GM23338 (cell line): ENCODE measurements at regions not wholly inside any gene's neighbourhood (a gene's known extent, or its start where the extent isn't known, plus 50 kb on each side); places are given as distances from the start of the nearest gene placed in this dataset.
A peak's percentile ranks its signal among the peaks of the same experiment; 100 is the strongest.

Experiments used
- ATAC-seq: fragments of 200-7000 bp; cut with Tn5 transposase; 3 replicates; pipeline ENCODE4 v1.9.1; 2020
- DNase-seq: peaks from one replicate; pipeline ENCODE4 v3.0.0-alpha.2; 2015; ENCODE audit warnings: low spot score
- H2AFZ ChIP-seq: fragments of 200-600 bp; sonication (generic); 2 replicates; pipeline ENCODE4 v1.8.0; 2016; ENCODE audit warnings: antibody characterized with exemption, mild to moderate bottlenecking, moderate library complexity
- H3F3A ChIP-seq: fragments of 200-600 bp; sonication (generic); replicated peaks from 2 replicates; pipeline ENCODE4 v1.8.0; 2017; ENCODE audit warnings: antibody characterized with exemption, mixed run types, low read depth
- H3K27ac ChIP-seq: fragments of 200-600 bp; sonication (generic); 2 replicates; pipeline ENCODE4 v1.6.1; 2016; ENCODE audit warnings: low read depth
- H3K27me3 ChIP-seq: fragments of 200-600 bp; sonication (generic); 2 replicates; pipeline ENCODE4 v1.8.0; 2016; ENCODE audit warnings: mild to moderate bottlenecking, mixed run types, moderate library complexity; ENCODE audit not compliant: insufficient read depth
- H3K36me3 ChIP-seq: fragments of 200-600 bp; sonication (generic); 2 replicates; pipeline ENCODE4 v1.8.0; 2016; ENCODE audit warnings: mild to moderate bottlenecking; ENCODE audit not compliant: insufficient read depth
- H3K4me1 ChIP-seq: fragments of 200-600 bp; sonication (generic); 2 replicates; pipeline ENCODE4 v1.8.0; 2016; ENCODE audit warnings: mild to moderate bottlenecking, moderate library complexity; ENCODE audit not compliant: insufficient read depth
- H3K4me2 ChIP-seq: fragments of 200-600 bp; sonication (generic); 2 replicates; pipeline ENCODE4 v1.7.1; 2017; ENCODE audit warnings: mixed run types
- H3K4me3 ChIP-seq: fragments of 200-600 bp; sonication (generic); 2 replicates; pipeline ENCODE4 v1.6.1; 2016; ENCODE audit warnings: mixed run types
- H3K79me2 ChIP-seq: fragments of 200-600 bp; sonication (generic); replicated peaks from 2 replicates; pipeline ENCODE4 v1.8.0; 2017; ENCODE audit warnings: mild to moderate bottlenecking; ENCODE audit not compliant: insufficient read depth
- H3K9me2 ChIP-seq: fragments of 200-600 bp; sonication (generic); 2 replicates; pipeline ENCODE4 v1.8.0; 2017; ENCODE audit not compliant: insufficient read depth
- H4K20me1 ChIP-seq: fragments of 200-600 bp; sonication (generic); replicated peaks from 2 replicates; pipeline ENCODE4 v1.8.0; 2017; ENCODE audit warnings: mild to moderate bottlenecking; ENCODE audit not compliant: insufficient read depth
- H3K27ac Mint-ChIP-seq: 2 replicates; pipeline ENCODE4 v1.8.0; 2020; ENCODE audit warnings: inconsistent platforms, mild to moderate bottlenecking, moderate library complexity, mixed read lengths
- H3K27me3 Mint-ChIP-seq: 3 replicates; pipeline ENCODE4 v1.8.0; 2022; ENCODE audit warnings: low read depth, mild to moderate bottlenecking, moderate library complexity, mixed read lengths, inconsistent platforms; ENCODE audit not compliant: insufficient read depth, poor library complexity
- H3K36me3 Mint-ChIP-seq: 3 replicates; pipeline ENCODE4 v1.8.0; 2021; ENCODE audit warnings: low read depth, mild to moderate bottlenecking, inconsistent platforms, moderate library complexity, mixed read lengths
- H3K4me1 Mint-ChIP-seq: 3 replicates; pipeline ENCODE4 v1.8.0; 2020; ENCODE audit warnings: mild to moderate bottlenecking, inconsistent platforms, mixed read lengths
- H3K4me3 Mint-ChIP-seq: 3 replicates; pipeline ENCODE4 v1.8.0; 2021; ENCODE audit warnings: moderate library complexity, mild to moderate bottlenecking, inconsistent platforms, mixed read lengths
- H3K9me3 Mint-ChIP-seq: 3 replicates; pipeline ENCODE4 v1.8.0; 2020; ENCODE audit warnings: moderate library complexity, mild to moderate bottlenecking, inconsistent platforms, mixed read lengths
- CTCF ChIP-seq, 2 experiments: fragments of 200-600 bp in 1 of 2; sonication (generic) in 1 of 2; conservative IDR thresholded peaks; 2 replicates each; pipeline versions ENCODE4 v1.5.1 to v1.6.1; 2016 to 2017; ENCODE audit warnings: antibody characterized with exemption in 2 of 2, low read depth in 2 of 2, mild to moderate bottlenecking in 2 of 2, moderate library complexity in 1 of 2
- JUNB ChIP-seq: IDR thresholded peaks from one replicate; pipeline ENCODE4 v1.6.1; 2016; ENCODE audit warnings: antibody characterized with exemption; ENCODE audit not compliant: unreplicated experiment
- REST ChIP-seq: IDR thresholded peaks from one replicate; pipeline ENCODE4 v1.6.1; 2018; ENCODE audit warnings: antibody characterized with exemption; ENCODE audit not compliant: unreplicated experiment
- STAT1 ChIP-seq: IDR thresholded peaks from one replicate; pipeline ENCODE4 v1.6.1; 2016; ENCODE audit warnings: antibody characterized with exemption; ENCODE audit not compliant: unreplicated experiment
- ZNF462 ChIP-seq: fragments of 250-450 bp; sonication (Bioruptor Pico); IDR thresholded peaks from 2 replicates; pipeline ENCODE4 v1.5.0; 2020; ENCODE audit warnings: mild to moderate bottlenecking, moderate library complexity

GRCh38 chr6:21999741-22000140 is 297.1 kb downstream of the PRL start:
- H3K27ac Mint-ChIP-seq, result peak overlapping the region; percentile 42; the same call in 1 of the 2 replicates
- H3K9me3 Mint-ChIP-seq, result no peaks in the 10 kb centered on the region
- no peak for ATAC-seq
- DNase-seq, result no peak
- no peak overlapping the region for H3K4me3 Mint-ChIP-seq
- H3F3A ChIP-seq, result no peaks in the 10 kb centered on the region
- no peaks in the 10 kb centered on the region; the same call in 2 of the 3 replicates for H3K36me3 Mint-ChIP-seq
- H3K4me3 ChIP-seq, result no peak overlapping the region
- H3K27ac ChIP-seq, result no peak overlapping the region
- H3K9me2 ChIP-seq, result no peaks in the 10 kb centered on the region
- H3K4me2 ChIP-seq, result no peak overlapping the region
- no peaks in the 10 kb centered on the region for H3K27me3 ChIP-seq
- H3K27me3 Mint-ChIP-seq, result peaks cover 2% of the 10 kb centered on the region
- no peaks in the 10 kb centered on the region for H4K20me1 ChIP-seq
- H3K36me3 ChIP-seq, result no peaks in the 10 kb centered on the region
- H2AFZ ChIP-seq, result no peak overlapping the region
- H3K4me1 ChIP-seq, result peaks cover 6% of the 10 kb centered on the region; the same call in 1 of the 2 replicates
- peaks cover 16% of the 10 kb centered on the region for H3K4me1 Mint-ChIP-seq
- TF ChIP-seq JUNB (no peak), CTCF (conservative IDR thresholded peaks at IDR 0.05; ENCODE audit: low read depth in 2 of 2) (no peak), ZNF462 (CRISPR knock-in tag) (no peak), STAT1 (no peak), REST (no peak)
- peaks cover 4% of the 10 kb centered on the region; the same call in 1 of the 2 replicates for H3K79me2 ChIP-seq
